Mesenchymal stem cell (in vitro differentiated cells and primary cell): ENCODE measurements at regions not wholly inside any gene's neighbourhood (a gene's known extent, or its start where the extent isn't known, plus 50 kb on each side); places are given as distances from the start of the nearest gene placed in this dataset.

Source experiments
- DNase-seq: peaks from one replicate; pipeline ENCODE4 v3.0.0-alpha.2; 2013
- H2AFZ ChIP-seq: one replicate; pipeline ENCODE4 v1.6.1; 2013; ENCODE audit warnings: low read depth, mild to moderate bottlenecking, control low read depth, inconsistent platforms, low read length, moderate library complexity
- H2AK5ac ChIP-seq: 2 replicates; pipeline ENCODE4 v1.6.1; 2013; ENCODE audit warnings: low read length, moderate library complexity, mild to moderate bottlenecking, inconsistent platforms; ENCODE audit not compliant: severe bottlenecking
- H2BK120ac ChIP-seq: one replicate; pipeline ENCODE4 v1.6.1; 2013; ENCODE audit warnings: low read depth, mild to moderate bottlenecking, inconsistent platforms, low read length, moderate library complexity
- H2BK12ac ChIP-seq, 2 experiments: one replicate each; pipeline ENCODE4 v1.6.1; 2013; ENCODE audit warnings: inconsistent platforms in 2 of 2, low read length in 2 of 2, mild to moderate bottlenecking in 2 of 2, moderate library complexity in 2 of 2, control low read depth in 1 of 2
- H2BK15ac ChIP-seq: one replicate; pipeline ENCODE4 v1.6.1; 2013; ENCODE audit warnings: mild to moderate bottlenecking, low read depth, inconsistent platforms; ENCODE audit not compliant: poor library complexity, severe bottlenecking
- H2BK5ac ChIP-seq: 2 replicates; pipeline ENCODE4 v1.6.1; 2013; ENCODE audit warnings: low read depth, mild to moderate bottlenecking, low read length, control low read depth, inconsistent platforms; ENCODE audit not compliant: poor library complexity, severe bottlenecking
- H3K14ac ChIP-seq, 2 experiments: one replicate each; pipeline ENCODE4 v1.6.1; 2013; ENCODE audit warnings: inconsistent platforms in 2 of 2, low read length in 2 of 2, control low read depth in 1 of 2, mild to moderate bottlenecking in 1 of 2, moderate library complexity in 1 of 2
- H3K18ac ChIP-seq, 2 experiments: one replicate each; pipeline ENCODE4 v1.6.1; 2013; ENCODE audit warnings: inconsistent platforms in 2 of 2, low read length in 2 of 2, control low read depth in 1 of 2, low read depth in 1 of 2, mild to moderate bottlenecking in 1 of 2
- H3K23ac ChIP-seq, 2 experiments: one replicate each; pipeline ENCODE4 v1.6.1; 2013; ENCODE audit warnings: inconsistent platforms in 2 of 2, low read length in 2 of 2, mild to moderate bottlenecking in 2 of 2, moderate library complexity in 2 of 2, control low read depth in 1 of 2
- H3K27ac ChIP-seq: 2 replicates; pipeline ENCODE4 v1.5.1; 2013; ENCODE audit warnings: mild to moderate bottlenecking, moderate library complexity, low read length, control low read depth, inconsistent platforms; ENCODE audit not compliant: poor library complexity, severe bottlenecking
- H3K27me3 ChIP-seq, 2 experiments: 2 replicates each; pipeline versions ENCODE4 v1.6.1 to v1.7.0; 2013; ENCODE audit warnings: low read length in 2 of 2, mild to moderate bottlenecking in 2 of 2, moderate library complexity in 2 of 2, control low read depth in 1 of 2, inconsistent platforms in 1 of 2; ENCODE audit not compliant: control insufficient read depth in 1 of 2, insufficient read depth in 1 of 2
- H3K36me3 ChIP-seq, 2 experiments: 2 replicates each; pipeline versions ENCODE4 v1.6.1 to v1.7.0; 2013; ENCODE audit warnings: low read length in 2 of 2, control low read depth in 1 of 2, inconsistent platforms in 1 of 2, low read depth in 1 of 2, mild to moderate bottlenecking in 1 of 2; ENCODE audit not compliant: insufficient read depth in 2 of 2, control insufficient read depth in 1 of 2
- H3K4ac ChIP-seq, 2 experiments: one replicate each; pipeline ENCODE4 v1.6.1; 2013; ENCODE audit warnings: inconsistent platforms in 2 of 2, low read length in 2 of 2, mild to moderate bottlenecking in 2 of 2, moderate library complexity in 2 of 2, control low read depth in 1 of 2, low read depth in 1 of 2
- H3K4me1 ChIP-seq: 2 replicates; pipeline ENCODE4 v1.6.1; 2013; ENCODE audit warnings: low read depth, low read length, control low read depth; ENCODE audit not compliant: control insufficient read depth, insufficient read depth
- H3K4me2 ChIP-seq: 2 replicates; pipeline ENCODE4 v1.6.1; 2013; ENCODE audit warnings: low read length, mild to moderate bottlenecking, inconsistent platforms; ENCODE audit not compliant: poor library complexity, severe bottlenecking
- H3K4me3 ChIP-seq, 2 experiments: 2 replicates each; pipeline versions ENCODE4 v1.5.1 to v1.7.0; 2013; ENCODE audit warnings: low read length in 2 of 2, mild to moderate bottlenecking in 2 of 2, control low read depth in 1 of 2, low read depth in 1 of 2; ENCODE audit not compliant: insufficient read depth in 1 of 2
- H3K79me1 ChIP-seq: replicated peaks from 2 replicates; pipeline ENCODE4 v1.6.1; 2013; ENCODE audit warnings: mild to moderate bottlenecking, control low read depth, low read length, inconsistent platforms; ENCODE audit not compliant: poor library complexity, severe bottlenecking
- H3K9ac ChIP-seq: 2 replicates; pipeline ENCODE4 v1.7.0; 2013; ENCODE audit warnings: mild to moderate bottlenecking, low read length, moderate library complexity
- H3K9me3 ChIP-seq: 2 replicates; pipeline ENCODE4 v1.7.0; 2013; ENCODE audit warnings: mild to moderate bottlenecking, low read length; ENCODE audit not compliant: control insufficient read depth
- H4K8ac ChIP-seq: one replicate; pipeline ENCODE4 v1.6.1; 2013; ENCODE audit warnings: inconsistent platforms, mild to moderate bottlenecking, low read length, moderate library complexity
- H4K91ac ChIP-seq: one replicate; pipeline ENCODE4 v1.6.1; 2013; ENCODE audit warnings: mild to moderate bottlenecking, low read length, inconsistent platforms
- whole genome bisulfite sequencing: methylation state at CpG from one replicate; pipeline ENCODE4 v1.1.7; 2013; ENCODE audit warnings: mixed read lengths; 5-methylcytosine and 5-hydroxymethylcytosine counted together

DNA sequence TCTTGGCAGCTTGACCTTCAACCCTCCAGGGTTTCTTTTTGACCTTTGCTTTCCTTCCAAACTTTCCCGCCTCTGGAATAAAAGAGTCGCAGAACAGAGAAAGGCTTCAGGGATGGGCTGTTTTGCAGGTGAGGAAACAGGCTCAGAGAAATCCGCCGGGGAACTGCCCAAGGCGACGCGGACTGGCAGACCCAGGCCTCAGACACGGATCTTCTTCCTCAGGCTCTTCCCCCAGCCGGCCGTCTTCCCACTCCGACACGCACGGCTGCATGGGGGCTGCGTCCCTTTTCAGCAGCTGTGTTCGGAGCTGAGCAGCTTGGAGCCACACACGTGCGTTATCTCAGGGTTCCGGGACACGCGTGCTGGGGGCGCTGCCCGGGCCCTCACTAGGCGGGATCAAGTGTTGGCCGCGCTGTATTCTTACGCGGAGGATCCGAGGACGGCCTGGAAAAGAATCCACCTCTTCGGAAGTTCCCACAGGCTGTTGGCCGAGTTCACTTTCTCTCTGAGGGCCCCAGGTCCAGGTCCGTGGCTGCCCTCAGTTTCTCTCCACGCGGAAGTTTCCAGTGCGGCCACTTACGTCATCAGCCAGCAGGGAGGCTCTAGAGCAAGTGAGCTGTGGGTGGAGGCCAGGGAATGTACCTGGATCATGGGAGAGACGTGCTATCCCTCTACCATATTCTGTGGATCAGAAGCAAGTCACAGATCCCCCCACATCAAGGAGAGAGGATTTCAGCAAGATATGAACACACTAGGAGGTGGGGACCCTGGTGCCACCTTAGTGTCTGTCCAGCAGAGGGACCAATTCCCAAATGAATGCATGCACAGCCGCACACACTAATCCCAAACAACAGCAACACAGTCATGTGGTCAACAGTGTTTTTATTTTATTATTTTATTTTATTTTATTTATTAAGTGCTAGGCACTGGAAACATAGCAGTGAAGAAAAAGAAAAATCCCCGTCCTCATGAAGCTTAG lies 100.4 kb downstream of the ING1 start:
- Histone ChIP-seq H2BK15ac (no peak overlapping the region), H2BK5ac (no peak overlapping the region), H3K14ac (no peak overlapping the region), H3K27me3 (peaks cover 0 to 22% of the 10 kb centered on the region in 2 experiments), H2BK12ac (no peak overlapping the region), H3K18ac (no peak overlapping the region), H3K79me1 (no peaks in the 10 kb centered on the region), H3K27ac (no peak overlapping the region), H3K4me1 (peaks cover 2% of the 10 kb centered on the region), H3K9me3 (no peaks in the 10 kb centered on the region), H4K91ac (no peak overlapping the region), H3K4me3 (no peak overlapping the region), H4K8ac (no peak overlapping the region), H2AK5ac (no peak overlapping the region), H2BK120ac (no peak overlapping the region), H3K4me2 (no peak overlapping the region), H2AFZ (no peak overlapping the region), H3K23ac (no peak overlapping the region), H3K4ac (no peak overlapping the region), H3K36me3 (no peaks in the 10 kb centered on the region), H3K9ac (no peak overlapping the region)
- 95% methylated on average over 34 of the region's 39 CpGs for WGBS
- DNase-seq = no peak

DNA sequence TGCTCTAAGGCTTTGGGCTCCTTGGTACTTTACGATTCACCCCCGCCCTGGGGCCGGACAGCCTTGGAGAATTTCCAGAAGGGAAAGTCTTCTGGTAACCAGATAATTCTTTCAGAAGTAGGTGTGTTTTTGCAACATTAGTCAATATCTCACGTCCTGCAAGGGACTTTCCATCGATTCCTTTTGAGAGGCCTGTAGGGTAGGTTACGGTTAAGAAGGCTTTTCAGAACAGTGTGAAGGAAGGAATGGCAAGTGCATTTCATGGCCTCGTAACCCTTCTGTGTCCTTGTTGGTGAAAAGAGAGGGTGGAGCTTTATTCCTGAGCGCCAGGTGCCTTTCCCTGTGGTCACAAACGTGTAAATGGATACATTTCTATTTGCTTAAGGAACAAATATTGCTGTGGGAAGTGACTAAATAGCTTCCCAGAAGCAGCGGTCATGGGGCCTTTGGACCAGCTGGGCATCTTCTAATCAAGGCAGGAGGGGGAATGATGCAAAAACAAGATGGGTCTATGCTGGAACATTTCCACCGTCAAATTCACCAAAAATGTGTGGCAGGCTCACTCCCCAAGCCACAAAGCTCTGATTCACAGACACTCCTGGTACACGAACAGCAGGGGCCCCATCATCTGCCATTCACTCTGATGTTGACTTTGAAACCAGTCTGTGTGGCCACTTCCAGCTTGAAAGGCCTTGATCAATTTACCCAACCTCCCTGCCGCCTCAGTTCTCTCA lies 99.2 kb downstream of the ANKRD10 start:
- Histone ChIP-seq H2AK5ac (no peak overlapping the region), H3K4me1 (peaks cover 2% of the 10 kb centered on the region), H2BK5ac (no peak overlapping the region), H3K4ac (no peak overlapping the region), H3K9me3 (no peaks in the 10 kb centered on the region), H3K27me3 (peaks cover 0 to 19% of the 10 kb centered on the region in 2 experiments), H3K9ac (no peak overlapping the region), H3K4me3 (no peak overlapping the region), H3K4me2 (no peak overlapping the region), H3K27ac (no peak overlapping the region), H3K18ac (no peak overlapping the region), H3K23ac (no peak overlapping the region), H3K14ac (no peak overlapping the region), H2BK15ac (no peak overlapping the region), H2BK120ac (no peak overlapping the region), H4K8ac (no peak overlapping the region), H2BK12ac (no peak overlapping the region), H3K79me1 (no peaks in the 10 kb centered on the region), H4K91ac (no peak overlapping the region), H2AFZ (no peak overlapping the region), H3K36me3 (no peaks in the 10 kb centered on the region)
- DNase-seq = no peak
- WGBS = 81% methylated on average over 13 of the region's 13 CpGs

DNA sequence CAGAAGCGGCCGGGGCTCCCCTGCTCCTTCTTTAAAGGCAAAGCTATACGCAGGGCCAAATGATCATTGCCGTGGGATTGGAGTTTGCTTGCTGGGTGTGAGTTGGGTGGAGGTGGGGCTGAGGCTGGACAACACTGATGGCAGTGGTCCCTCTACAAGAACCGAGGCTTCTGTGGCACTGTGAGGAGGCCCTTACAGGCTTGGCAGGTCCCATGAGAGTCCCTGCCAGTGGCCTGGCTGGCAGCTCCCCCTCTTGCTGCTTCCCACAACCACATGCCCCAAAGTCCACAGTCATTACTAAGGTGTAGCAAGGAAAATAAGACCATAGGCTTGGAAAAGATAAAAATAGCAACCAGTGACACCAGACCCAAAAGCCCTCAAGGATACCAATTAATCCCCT lies 98.4 kb downstream of the ANKRD10 start:
- H3K14ac ChIP-seq = no peak overlapping the region
- WGBS = 88% methylated on average over 5 of the region's 5 CpGs
- H2BK12ac ChIP-seq = no peak overlapping the region
- H2BK15ac ChIP-seq = no peak overlapping the region
- no peak overlapping the region for H2BK120ac ChIP-seq
- H2AFZ ChIP-seq = no peak overlapping the region
- H3K4me1 ChIP-seq = no peaks in the 10 kb centered on the region
- H3K9ac ChIP-seq = no peak overlapping the region
- H2AK5ac ChIP-seq = no peak overlapping the region
- H3K9me3 ChIP-seq = no peaks in the 10 kb centered on the region
- no peak for DNase-seq
- no peak overlapping the region for H2BK5ac ChIP-seq
- H3K23ac ChIP-seq = no peak overlapping the region
- H3K18ac ChIP-seq = no peak overlapping the region
- no peaks in the 10 kb centered on the region for H3K36me3 ChIP-seq
- H4K8ac ChIP-seq = no peak overlapping the region
- peaks cover 0 to 10% of the 10 kb centered on the region in 2 experiments for H3K27me3 ChIP-seq
- no peak overlapping the region for H3K4me2 ChIP-seq
- H3K4me3 ChIP-seq = no peak overlapping the region
- H3K79me1 ChIP-seq = no peaks in the 10 kb centered on the region
- H4K91ac ChIP-seq = no peak overlapping the region
- H3K27ac ChIP-seq = no peak overlapping the region
- H3K4ac ChIP-seq = no peak overlapping the region

DNA sequence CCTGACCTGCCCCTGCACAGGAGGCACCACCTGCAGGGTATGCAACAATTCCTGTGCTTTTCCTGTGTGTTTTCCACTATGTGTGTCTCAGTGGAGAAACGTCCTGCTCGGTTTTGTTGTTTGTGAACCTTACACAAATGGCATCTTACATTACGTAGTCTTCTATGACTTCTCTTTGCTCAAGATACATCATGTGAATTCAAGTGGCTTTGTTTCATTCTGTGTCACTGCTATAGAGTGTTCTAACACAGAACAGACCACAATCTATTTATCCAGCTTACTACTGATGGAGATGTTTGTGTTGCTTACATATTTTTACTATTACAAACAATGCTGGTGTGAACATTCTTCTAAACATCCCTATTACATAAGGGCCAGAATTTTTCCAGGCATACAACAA lies 97.7 kb downstream of the ANKRD10 start:
- H3K18ac ChIP-seq = no peak overlapping the region
- H3K4me1 ChIP-seq = no peaks in the 10 kb centered on the region
- no peak overlapping the region for H4K8ac ChIP-seq
- H3K23ac ChIP-seq = no peak overlapping the region
- H3K4me2 ChIP-seq = no peak overlapping the region
- H3K79me1 ChIP-seq = no peaks in the 10 kb centered on the region
- no peak overlapping the region for H2AFZ ChIP-seq
- DNase-seq = peak; percentile 24
- WGBS = 100% methylated on average over 2 of the region's 3 CpGs
- no peak overlapping the region for H3K14ac ChIP-seq
- H3K27ac ChIP-seq = no peak overlapping the region
- H2BK12ac ChIP-seq = no peak overlapping the region
- no peak overlapping the region for H2AK5ac ChIP-seq
- no peaks in the 10 kb centered on the region for H3K36me3 ChIP-seq
- no peaks in the 10 kb centered on the region for H3K9me3 ChIP-seq
- no peak overlapping the region for H2BK15ac ChIP-seq
- H3K9ac ChIP-seq = no peak overlapping the region
- no peak overlapping the region for H3K4ac ChIP-seq
- H3K4me3 ChIP-seq = no peak overlapping the region
- no peak overlapping the region for H4K91ac ChIP-seq
- H2BK120ac ChIP-seq = no peak overlapping the region
- no peak overlapping the region for H2BK5ac ChIP-seq
- H3K27me3 ChIP-seq = peaks cover 0 to 4% of the 10 kb centered on the region in 2 experiments
